Breast epithelium (tissue), 4 donors: ENCODE measurements at regions not wholly inside any gene's neighbourhood (a gene's known extent, or its start where the extent isn't known, plus 50 kb on each side); places are given as distances from the start of the nearest gene placed in this dataset.

Source experiments
- DNase-seq, 2 donors: peaks; one replicate each; pipeline ENCODE4 v3.0.0-alpha.2; 2019; ENCODE audit warnings: low spot score in 2 of 2
- H3K27ac ChIP-seq, 2 donors: fragments of 200-600 bp; sonication (generic) in 1 of 2; one replicate each; pipeline ENCODE4 v1.5.1; 2016 to 2019; ENCODE audit warnings: mild to moderate bottlenecking in 1 of 2
- H3K27me3 ChIP-seq, 2 donors: fragments of 200-600 bp; sonication (generic) in 1 of 2; one replicate each; pipeline versions ENCODE4 v1.5.1 to v1.6.0; 2017 to 2019; ENCODE audit warnings: control low read depth in 1 of 2, mild to moderate bottlenecking in 1 of 2
- H3K36me3 ChIP-seq: fragments of 200-600 bp; one replicate; pipeline ENCODE4 v1.5.1; 2019
- H3K4me1 ChIP-seq, 2 donors: fragments of 200-600 bp; sonication (generic); one replicate each; pipeline ENCODE4 v1.5.1; 2016 to 2019; ENCODE audit warnings: control low read depth in 1 of 2
- H3K4me3 ChIP-seq, 3 donors: fragments of 200-600 bp; sonication (generic); 1 replicate in 2 of 3; 2 replicates in 1 of 3; pipeline ENCODE4 v1.5.1; 2016 to 2019; ENCODE audit warnings: mild to moderate bottlenecking in 3 of 3, moderate library complexity in 2 of 3
- H3K9me3 ChIP-seq, 2 donors: fragments of 200-600 bp; sonication (generic) in 1 of 2; one replicate each; pipeline ENCODE4 v1.5.1; 2016 to 2019; ENCODE audit warnings: control low read depth in 1 of 2
- CTCF ChIP-seq, 3 donors: fragments of 450-650 bp; IDR thresholded peaks; one replicate each; pipeline ENCODE4 v1.5.1; 2016 to 2017; ENCODE audit warnings: antibody characterized with exemption in 3 of 3, mild to moderate bottlenecking in 3 of 3, moderate library complexity in 3 of 3
- POLR2A ChIP-seq: fragments of 450-650 bp; IDR thresholded peaks from one replicate; pipeline ENCODE4 v1.6.1; 2016; ENCODE audit warnings: antibody characterized with exemption, mild to moderate bottlenecking, moderate library complexity
- POLR2AphosphoS5 ChIP-seq, 3 donors: sonication (generic); formaldehyde crosslinking; IDR thresholded peaks; one replicate each; pipeline ENCODE4 v1.6.1; 2017; ENCODE audit warnings: antibody characterized with exemption in 3 of 3
- intact Hi-C: fragments of 100-400 bp; cut with DNase I; formaldehyde crosslinking; loops from one replicate; pipeline ENCODE4 v1.15.1; 2023; ENCODE audit warnings: low total_unique reads

GRCh38 chr18:44241020-44241419, 439.7 kb upstream of the SETBP1 start:
- Histone ChIP-seq H3K27me3 (no peaks in the 10 kb centered on the region), H3K4me1 (no peaks in the 10 kb centered on the region), H3K36me3 (no peaks in the 10 kb centered on the region), H3K4me3 (no peak overlapping the region), H3K27ac (no peak overlapping the region), H3K9me3 (no peaks in the 10 kb centered on the region)
- intact Hi-C loops, result no loop called here
- DNase-seq, result no peak
- TF ChIP-seq CTCF (IDR thresholded peaks at IDR 0.05), result no peak
- TF ChIP-seq POLR2A, result no peak
- TF ChIP-seq POLR2AphosphoS5 (IDR thresholded peaks at IDR 0.05), result no peak

GRCh38 chr18:44245019-44245418, 435.7 kb upstream of the SETBP1 start:
- TF ChIP-seq POLR2AphosphoS5 (IDR thresholded peaks at IDR 0.05) (no peak), POLR2A (no peak), CTCF (IDR thresholded peaks at IDR 0.05) (no peak)
- no peaks in the 10 kb centered on the region for H3K27me3 ChIP-seq
- no peak overlapping the region for H3K27ac ChIP-seq
- H3K9me3 ChIP-seq, result no peaks in the 10 kb centered on the region
- H3K36me3 ChIP-seq, result no peaks in the 10 kb centered on the region
- intact Hi-C loops, result no loop called here
- DNase-seq, result no peak
- H3K4me1 ChIP-seq, result no peaks in the 10 kb centered on the region
- H3K4me3 ChIP-seq, result no peak overlapping the region

- no peak for TF ChIP-seq POLR2A
- no peak for TF ChIP-seq POLR2AphosphoS5 (IDR thresholded peaks at IDR 0.05)
- TF ChIP-seq CTCF (IDR thresholded peaks at IDR 0.05), result no peak
- no peaks in the 10 kb centered on the region for H3K36me3 ChIP-seq
- no peaks in the 10 kb centered on the region for H3K27me3 ChIP-seq
- no peak overlapping the region for H3K4me3 ChIP-seq
- H3K9me3 ChIP-seq, result no peaks in the 10 kb centered on the region
- H3K4me1 ChIP-seq, result no peaks in the 10 kb centered on the region
- no peak overlapping the region for H3K27ac ChIP-seq
- no peak for DNase-seq
- intact Hi-C loops, result no loop called here
Measured at GRCh38 chr18:44246001-44246400, 434.7 kb upstream of the SETBP1 start.

- no peak for TF ChIP-seq POLR2A
- TF ChIP-seq POLR2AphosphoS5 (IDR thresholded peaks at IDR 0.05), result no peak
- no peak for TF ChIP-seq CTCF (IDR thresholded peaks at IDR 0.05)
- Histone ChIP-seq H3K27ac (no peak overlapping the region), H3K36me3 (no peaks in the 10 kb centered on the region), H3K9me3 (peaks cover 18% of the 10 kb centered on the region in 2 donors), H3K27me3 (no peaks in the 10 kb centered on the region), H3K4me1 (no peaks in the 10 kb centered on the region), H3K4me3 (no peak overlapping the region)
- DNase-seq, result no peak
- intact Hi-C loops, result no loop called here
Measured at GRCh38 chr18:44258086-44258485, 422.6 kb upstream of the SETBP1 start.

GRCh38 chr18:44258576-44258975, 422.1 kb upstream of the SETBP1 start:
- TF ChIP-seq CTCF (IDR thresholded peaks at IDR 0.05), result no peak
- TF ChIP-seq POLR2AphosphoS5 (IDR thresholded peaks at IDR 0.05), result no peak
- no peaks in the 10 kb centered on the region for H3K36me3 ChIP-seq
- no peak for DNase-seq
- H3K27ac ChIP-seq, result no peak overlapping the region
- no peak overlapping the region for H3K4me3 ChIP-seq
- H3K27me3 ChIP-seq, result no peaks in the 10 kb centered on the region
- peaks cover 18 to 20% of the 10 kb centered on the region in 2 donors for H3K9me3 ChIP-seq
- H3K4me1 ChIP-seq, result no peaks in the 10 kb centered on the region
- intact Hi-C loops, result no loop called here
